ENCODE measurements at regions not wholly inside any gene's neighbourhood (a gene's known extent, or its start where the extent isn't known, plus 50 kb on each side); places are given as distances from the start of the nearest gene placed in this dataset.
"Not testable (repeated sequence)": the region's sequence is repeated elsewhere in the genome, so short reads cannot be mapped to it uniquely, and the experiment has no call there.

- DNase-seq, result no peak
Measured at GRCh38 chr12:90246688-90247087, 538.0 kb upstream of the ATP2B1 start.

GRCh38 chr12:90245391-90245790 lies 536.8 kb upstream of the ATP2B1 start:
- DNase-seq, result no peak

GRCh38 chr12:90244232-90244631 lies 535.6 kb upstream of the ATP2B1 start:
- no peak for DNase-seq

GRCh38 chr12:90243211-90243610 lies 534.6 kb upstream of the ATP2B1 start:
- DNase-seq, result no peak

GRCh38 chr12:90239732-90240260 lies 531.2 kb upstream of the ATP2B1 start:
- DNase-seq, result no peak

- DNase-seq, result no peak
Measured at GRCh38 chr12:90238663-90239271, 530.1 kb upstream of the ATP2B1 start.

GRCh38 chr12:90237841-90238240 lies 529.2 kb upstream of the ATP2B1 start:
- DNase-seq, result no peak

- DNase-seq, result no peak
Measured at GRCh38 chr12:90235642-90236041, 527.0 kb upstream of the ATP2B1 start.

GRCh38 chr12:90234472-90234871 lies 525.8 kb upstream of the ATP2B1 start:
- no peak for DNase-seq

- no peak for DNase-seq
Measured at GRCh38 chr12:90233168-90234100, 524.8 kb upstream of the ATP2B1 start.

GRCh38 chr12:90229407-90230170 lies 521.0 kb upstream of the ATP2B1 start:
- no peak for DNase-seq

- DNase-seq, result no peak
Measured at GRCh38 chr12:90226211-90226610, 517.6 kb upstream of the ATP2B1 start.

- DNase-seq, result no peak
Measured at GRCh38 chr12:90216815-90217214, 508.2 kb upstream of the ATP2B1 start.

- no peak for DNase-seq
Measured at GRCh38 chr12:90216020-90216552, 507.4 kb upstream of the ATP2B1 start.

- DNase-seq, result no peak
Measured at GRCh38 chr12:90211017-90211416, 502.4 kb upstream of the ATP2B1 start.

GRCh38 chr12:90209029-90209428 lies 500.4 kb upstream of the ATP2B1 start:
- DNase-seq, result no peak

- DNase-seq, result not testable (repeated sequence)
Measured at GRCh38 chr12:90208379-90208778, 499.7 kb upstream of the ATP2B1 start.

GRCh38 chr12:90207799-90208198 lies 499.2 kb upstream of the ATP2B1 start:
- DNase-seq, result no peak

GRCh38 chr12:90205165-90205564 lies 496.5 kb upstream of the ATP2B1 start:
- DNase-seq, result no peak

GRCh38 chr12:90203556-90203955 lies 494.9 kb upstream of the ATP2B1 start:
- no peak for DNase-seq

- no peak for DNase-seq
Measured at GRCh38 chr12:90199006-90199405, 490.4 kb upstream of the ATP2B1 start.

- DNase-seq, result no peak
Measured at GRCh38 chr12:90193500-90193899, 484.9 kb upstream of the ATP2B1 start.

- no peak for DNase-seq
Measured at GRCh38 chr12:90188857-90189256, 480.2 kb upstream of the ATP2B1 start.

All from activated CD8-positive, alpha-beta memory T cell treated with anti-CD3 and anti-CD28 coated beads, Interleukin-2, amount 50 U/mL, for 48 hours (primary cell).